ENCODE measurements at regions not wholly inside any gene's neighbourhood (a gene's known extent, or its start where the extent isn't known, plus 50 kb on each side); places are given as distances from the start of the nearest gene placed in this dataset.

GRCh38 chr4:127069675-127070074 lies 563.1 kb upstream of the INTU start:
- Histone ChIP-seq H2AFZ (no peak overlapping the region), H3F3A (ENCODE audit: insufficient read depth) (no peaks in the 10 kb centered on the region), H3K9me3 (ENCODE audit: low read depth) (no peaks in the 10 kb centered on the region), H3K9me2 (ENCODE audit: insufficient read depth) (no peaks in the 10 kb centered on the region), H4K20me1 (ENCODE audit: insufficient read depth) (no peaks in the 10 kb centered on the region), H3K27me3 (replicated peaks; ENCODE audit: insufficient read depth) (no peaks in the 10 kb centered on the region), H3K27ac (no peak overlapping the region), H3K79me2 (ENCODE audit: insufficient read depth) (no peaks in the 10 kb centered on the region), H3K4me2 (ENCODE audit: unreplicated experiment) (no peak overlapping the region), H3K36me3 (ENCODE audit: low read depth) (no peaks in the 10 kb centered on the region), H3K9ac (no peak overlapping the region), H3K4me1 (ENCODE audit: insufficient read depth) (no peaks in the 10 kb centered on the region), H3K4me3 (no peak overlapping the region)
- 28 to 29% methylated on average over 1 of the region's 1 CpG for whole genome bisulfite sequencing, 2 experiments (ENCODE audit: low coverage in 1 of 2, low lambda C conversion rate in 2 of 2, missing lambda C conversion rate in 2 of 2)
- in situ Hi-C loops (cut with MboI): no loop called here
- TF ChIP-seq EZH2phosphoT487 (IDR thresholded peaks at IDR 0.05; ENCODE audit: insufficient read depth, low read depth) (no peak), EZH2 (IDR thresholded peaks at IDR 0.05; ENCODE audit: insufficient read depth, poor library complexity, severe bottlenecking) (no peak)
- DNase-seq: peak; percentile 30

GRCh38 chr4:127071443-127071842 lies 561.3 kb upstream of the INTU start:
- no peak for TF ChIP-seq EZH2 (IDR thresholded peaks at IDR 0.05; ENCODE audit: insufficient read depth, poor library complexity, severe bottlenecking)
- no peak for TF ChIP-seq EZH2phosphoT487 (IDR thresholded peaks at IDR 0.05; ENCODE audit: insufficient read depth, low read depth)

GRCh38 chr4:127080141-127080540 lies 552.6 kb upstream of the INTU start:
- H3K4me1 ChIP-seq (ENCODE audit: insufficient read depth): no peaks in the 10 kb centered on the region
- H3K4me3 ChIP-seq: no peak overlapping the region
- 0 out of 2 replicates have a peak, but pooled peaks cover 8% of the 10 kb centered on the region for H3K9me2 ChIP-seq (ENCODE audit: insufficient read depth)
- no peaks in the 10 kb centered on the region for H3K27me3 ChIP-seq (replicated peaks; ENCODE audit: insufficient read depth)
- H3K4me2 ChIP-seq (ENCODE audit: unreplicated experiment): no peak overlapping the region
- no peaks in the 10 kb centered on the region for H3K79me2 ChIP-seq (ENCODE audit: insufficient read depth)
- in situ Hi-C loops (cut with MboI): no loop called here
- H3K36me3 ChIP-seq (ENCODE audit: low read depth): no peaks in the 10 kb centered on the region
- no peaks in the 10 kb centered on the region for H4K20me1 ChIP-seq (ENCODE audit: insufficient read depth)
- H3K9me3 ChIP-seq (ENCODE audit: low read depth): no peaks in the 10 kb centered on the region
- H2AFZ ChIP-seq: no peak overlapping the region
- H3K9ac ChIP-seq: no peak overlapping the region
- no peak for DNase-seq
- WGBS, 2 experiments (ENCODE audit: low coverage in 1 of 2, low lambda C conversion rate in 2 of 2, missing lambda C conversion rate in 2 of 2): 13 to 15% methylated on average over 5 of the region's 5 CpGs
- H3K27ac ChIP-seq: no peak overlapping the region
- TF ChIP-seq EZH2 (IDR thresholded peaks at IDR 0.05; ENCODE audit: insufficient read depth, poor library complexity, severe bottlenecking) (no peak), EZH2phosphoT487 (IDR thresholded peaks at IDR 0.05; ENCODE audit: insufficient read depth, low read depth) (no peak)
- no peaks in the 10 kb centered on the region for H3F3A ChIP-seq (ENCODE audit: insufficient read depth)

More at GRCh38 chr4:127071443-127071842, 561.3 kb upstream of the INTU start:
- Histone ChIP-seq H3K9me3 (ENCODE audit: low read depth) (no peaks in the 10 kb centered on the region), H3K27ac (no peak overlapping the region), H3K4me1 (ENCODE audit: insufficient read depth) (no peaks in the 10 kb centered on the region), H3K9ac (no peak overlapping the region), H3K79me2 (ENCODE audit: insufficient read depth) (no peaks in the 10 kb centered on the region), H3K9me2 (ENCODE audit: insufficient read depth) (no peaks in the 10 kb centered on the region), H3K4me2 (ENCODE audit: unreplicated experiment) (no peak overlapping the region), H3K4me3 (no peak overlapping the region), H3K36me3 (ENCODE audit: low read depth) (no peaks in the 10 kb centered on the region), H3K27me3 (replicated peaks; ENCODE audit: insufficient read depth) (no peaks in the 10 kb centered on the region), H4K20me1 (ENCODE audit: insufficient read depth) (no peaks in the 10 kb centered on the region), H2AFZ (no peak overlapping the region), H3F3A (ENCODE audit: insufficient read depth) (no peaks in the 10 kb centered on the region)
- in situ Hi-C loops (cut with MboI): no loop called here
- WGBS, 2 experiments (ENCODE audit: low coverage in 1 of 2, low lambda C conversion rate in 2 of 2, missing lambda C conversion rate in 2 of 2): 63 to 81% methylated on average over 1 of the region's 1 CpG
- no peak for DNase-seq

DNA sequence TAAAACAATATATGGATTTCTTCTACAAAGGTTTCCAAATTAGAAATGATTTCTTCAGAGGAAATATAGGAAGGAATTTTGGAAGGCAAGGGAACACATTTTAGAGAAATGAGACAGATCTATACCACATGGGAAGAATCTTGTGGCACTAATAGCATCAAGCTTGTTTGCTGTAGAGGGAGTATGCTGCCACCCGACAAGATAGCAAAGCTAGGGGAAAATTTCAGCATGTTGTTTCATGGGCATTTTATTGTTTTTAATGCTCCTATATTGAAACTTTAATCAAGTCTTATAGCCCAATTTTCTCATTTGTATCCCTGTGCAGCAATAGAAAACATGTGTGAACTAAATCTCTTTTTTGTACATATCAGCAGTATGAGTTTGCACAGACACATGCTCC lies 551.7 kb upstream of the INTU start:
- Histone ChIP-seq H2AFZ (no peak overlapping the region), H3K4me3 (no peak overlapping the region), H3K36me3 (ENCODE audit: low read depth) (no peaks in the 10 kb centered on the region), H3F3A (ENCODE audit: insufficient read depth) (no peaks in the 10 kb centered on the region), H4K20me1 (ENCODE audit: insufficient read depth) (no peaks in the 10 kb centered on the region), H3K4me1 (ENCODE audit: insufficient read depth) (no peaks in the 10 kb centered on the region), H3K9me3 (ENCODE audit: low read depth) (no peaks in the 10 kb centered on the region), H3K9me2 (ENCODE audit: insufficient read depth) (0 out of 2 replicates have a peak, but pooled peaks cover 8% of the 10 kb centered on the region), H3K4me2 (ENCODE audit: unreplicated experiment) (no peak overlapping the region), H3K79me2 (ENCODE audit: insufficient read depth) (no peaks in the 10 kb centered on the region), H3K27me3 (replicated peaks; ENCODE audit: insufficient read depth) (no peaks in the 10 kb centered on the region), H3K9ac (no peak overlapping the region), H3K27ac (no peak overlapping the region)
- no peak for TF ChIP-seq EZH2 (IDR thresholded peaks at IDR 0.05; ENCODE audit: insufficient read depth, poor library complexity, severe bottlenecking)
- no peak for TF ChIP-seq EZH2phosphoT487 (IDR thresholded peaks at IDR 0.05; ENCODE audit: insufficient read depth, low read depth)
- in situ Hi-C loops (cut with MboI): no loop called here
- DNase-seq: no peak
- 92 to 97% methylated on average over 1 of the region's 1 CpG for WGBS, 2 experiments (ENCODE audit: low coverage in 1 of 2, low lambda C conversion rate in 2 of 2, missing lambda C conversion rate in 2 of 2)

GRCh38 chr4:127082986-127083385 lies 549.8 kb upstream of the INTU start:
- Histone ChIP-seq H3K9me2 (ENCODE audit: insufficient read depth) (0 out of 2 replicates have a peak, but pooled peaks cover 8% of the 10 kb centered on the region), H3K27ac (no peak overlapping the region), H4K20me1 (ENCODE audit: insufficient read depth) (no peaks in the 10 kb centered on the region), H3K9ac (no peak overlapping the region), H2AFZ (no peak overlapping the region), H3K9me3 (ENCODE audit: low read depth) (no peaks in the 10 kb centered on the region), H3K79me2 (ENCODE audit: insufficient read depth) (no peaks in the 10 kb centered on the region), H3K27me3 (replicated peaks; ENCODE audit: insufficient read depth) (no peaks in the 10 kb centered on the region), H3K4me1 (ENCODE audit: insufficient read depth) (no peaks in the 10 kb centered on the region), H3K4me3 (no peak overlapping the region), H3K4me2 (ENCODE audit: unreplicated experiment) (no peak overlapping the region), H3F3A (ENCODE audit: insufficient read depth) (no peaks in the 10 kb centered on the region), H3K36me3 (ENCODE audit: low read depth) (no peaks in the 10 kb centered on the region)
- no peak for DNase-seq
- in situ Hi-C loops (cut with MboI): no loop called here
- WGBS, 2 experiments (ENCODE audit: low coverage in 1 of 2, low lambda C conversion rate in 2 of 2, missing lambda C conversion rate in 2 of 2): 55 to 62% methylated on average over 1 of the region's 1 CpG
- TF ChIP-seq EZH2 (IDR thresholded peaks at IDR 0.05; ENCODE audit: insufficient read depth, poor library complexity, severe bottlenecking) (no peak), EZH2phosphoT487 (IDR thresholded peaks at IDR 0.05; ENCODE audit: insufficient read depth, low read depth) (no peak)

All from GM23248 (cell line).